Inferior parietal cortex (tissue), 1 donor: ENCODE measurements at regions not wholly inside any gene's neighbourhood (a gene's known extent, or its start where the extent isn't known, plus 50 kb on each side); places are given as distances from the start of the nearest gene placed in this dataset.

Experiments used
- DNase-seq: peaks from one replicate; pipeline ENCODE4 v3.0.0-alpha.2; 2016; ENCODE audit errors: extremely low spot score

- DNase-seq = no peak
Observed at GRCh38 chr12:76219806-76220205, 128.4 kb downstream of the BBS10 start.

- no peak for DNase-seq
Observed at GRCh38 chr12:76216585-76217472, 131.4 kb downstream of the BBS10 start.

- DNase-seq = no peak
Observed at GRCh38 chr12:76208129-76208528, 123.6 kb upstream of the NAP1L1 start.

GRCh38 chr12:76206677-76207072 is 122.2 kb upstream of the NAP1L1 start:
- no peak for DNase-seq

GRCh38 chr12:76206039-76206676 is 121.7 kb upstream of the NAP1L1 start:
- DNase-seq = no peak

GRCh38 chr12:76202621-76203020 is 118.1 kb upstream of the NAP1L1 start:
- DNase-seq = no peak

- DNase-seq = no peak
Observed at GRCh38 chr12:76201758-76202157, 117.3 kb upstream of the NAP1L1 start.

GRCh38 chr12:76201316-76201715 is 116.8 kb upstream of the NAP1L1 start:
- no peak for DNase-seq

- no peak for DNase-seq
Observed at GRCh38 chr12:76199808-76200207, 115.3 kb upstream of the NAP1L1 start.

GRCh38 chr12:76198839-76199238 is 114.4 kb upstream of the NAP1L1 start:
- DNase-seq = no peak

- DNase-seq = no peak
Observed at GRCh38 chr12:76197283-76197682, 112.8 kb upstream of the NAP1L1 start.

GRCh38 chr12:76195920-76196319 is 111.4 kb upstream of the NAP1L1 start:
- no peak for DNase-seq

- DNase-seq = no peak
Observed at GRCh38 chr12:76194724-76195123, 110.2 kb upstream of the NAP1L1 start.

- DNase-seq = no peak
Observed at GRCh38 chr12:76193961-76194360, 109.5 kb upstream of the NAP1L1 start.

- no peak for DNase-seq
Observed at GRCh38 chr12:76192416-76192815, 107.9 kb upstream of the NAP1L1 start.

GRCh38 chr12:76190299-76190698 is 105.8 kb upstream of the NAP1L1 start:
- no peak for DNase-seq

- DNase-seq = no peak
Observed at GRCh38 chr12:76189851-76190250, 105.4 kb upstream of the NAP1L1 start.

- no peak for DNase-seq
Observed at GRCh38 chr12:76187177-76187576, 102.7 kb upstream of the NAP1L1 start.

GRCh38 chr12:76186131-76186906 is 101.8 kb upstream of the NAP1L1 start:
- DNase-seq = no peak

GRCh38 chr12:76183459-76184186 is 99.1 kb upstream of the NAP1L1 start:
- DNase-seq = peak; percentile 80

GRCh38 chr12:76180401-76181277 is 96.2 kb upstream of the NAP1L1 start:
- DNase-seq = no peak
